ENCODE measurements at regions not wholly inside any gene's neighbourhood (a gene's known extent, or its start where the extent isn't known, plus 50 kb on each side); places are given as distances from the start of the nearest gene placed in this dataset.

- CTCF ChIA-PET, result interaction anchor here (0.9 kb wide), 1 partner anchor 174 kb away, joined by 3 read pairs; no protein-coding TSS in a partner anchor
- 23% methylated on average over 1 of the region's 1 CpG for WGBS (ENCODE audit: missing lambda C conversion rate)
- Histone ChIP-seq H3K27ac (no peak overlapping the region), H3K4me1 (no peaks in the 10 kb centered on the region), H3K9me3 (no peaks in the 10 kb centered on the region; the same call in 2 of the 3 replicates), H3K4me3 (no peak overlapping the region), H3K4me2 (no peak overlapping the region)
- TF ChIP-seq ZNF302 (CRISPR knock-in tag; IDR thresholded peaks at IDR 0.05), result no peak
- no peak for TF ChIP-seq FOXS1 (CRISPR knock-in tag; IDR thresholded peaks at IDR 0.05)
- TF ChIP-seq ZFP36 (IDR thresholded peaks at IDR 0.05; ENCODE audit: borderline replicate concordance, partially characterized antibody), result no peak
- no peak for TF ChIP-seq BHLHE40 (IDR thresholded peaks at IDR 0.05; ENCODE audit: low read depth, low read length)
- TF ChIP-seq, protein P1, sequence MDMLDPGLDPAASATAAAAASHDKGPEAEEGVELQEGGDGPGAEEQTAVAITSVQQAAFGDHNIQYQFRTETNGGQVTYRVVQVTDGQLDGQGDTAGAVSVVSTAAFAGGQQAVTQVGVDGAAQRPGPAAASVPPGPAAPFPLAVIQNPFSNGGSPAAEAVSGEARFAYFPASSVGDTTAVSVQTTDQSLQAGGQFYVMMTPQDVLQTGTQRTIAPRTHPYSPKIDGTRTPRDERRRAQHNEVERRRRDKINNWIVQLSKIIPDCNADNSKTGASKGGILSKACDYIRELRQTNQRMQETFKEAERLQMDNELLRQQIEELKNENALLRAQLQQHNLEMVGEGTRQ (IDR thresholded peaks at IDR 0.05), result no peak
- TF ChIP-seq CHD2 (IDR thresholded peaks at IDR 0.05; ENCODE audit: low read length, partially characterized antibody), result no peak
- TF ChIP-seq CBX8 (IDR thresholded peaks at IDR 0.05), result no peak
- TF ChIP-seq KDM1A (IDR thresholded peaks at IDR 0.05; ENCODE audit: low read depth), result no peak
- TF ChIP-seq POLR2AphosphoS2 (conservative IDR thresholded peaks at IDR 0.05; ENCODE audit: low read length), result no peak
- no peak for TF ChIP-seq CEBPB (IDR thresholded peaks at IDR 0.05)
- no peak for TF ChIP-seq MAFK (IDR thresholded peaks at IDR 0.05; ENCODE audit: partially characterized antibody)
- ATAC-seq, result no peak
- DNase-seq (ENCODE audit: low read depth in 1 of 2, low spot score in 1 of 2), result no peak
- POLR2A ChIA-PET, result no interaction called here
- FAIRE-seq, result no peak
These were observed 1594.0 kb upstream of the GOT2 start for GRCh38 chr16:60328152-60328551.

DNA sequence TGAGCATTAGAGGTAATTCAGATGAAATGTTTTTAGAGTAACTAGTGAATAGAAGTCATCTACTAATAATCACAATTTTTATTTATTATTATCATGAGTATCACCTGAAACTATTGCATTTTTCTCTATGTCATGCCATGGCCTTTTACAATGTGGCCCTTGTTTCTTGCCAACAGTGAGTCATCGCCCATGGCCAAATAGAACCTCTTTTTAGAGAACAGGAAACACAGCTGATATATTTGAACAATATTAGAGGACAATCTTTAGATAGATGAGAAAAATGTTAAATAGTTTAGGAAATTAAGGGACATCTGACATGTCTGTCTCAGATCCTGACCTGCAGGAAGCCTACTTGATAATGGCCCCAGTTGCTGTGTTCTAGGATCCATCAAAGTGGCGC, 1584.4 kb upstream of the GOT2 start:
- Histone ChIP-seq H3K9me3 (no peaks in the 10 kb centered on the region; the same call in 2 of the 3 replicates), H3K4me2 (no peak overlapping the region), H3K4me3 (no peak overlapping the region), H3K4me1 (no peaks in the 10 kb centered on the region), H3K27ac (no peak overlapping the region)
- POLR2A ChIA-PET, result no interaction called here
- CTCF ChIA-PET, result no interaction called here
- ATAC-seq (no peak), FAIRE-seq (no peak), DNase-seq (ENCODE audit: low read depth in 1 of 2, low spot score in 1 of 2) (no peak)
- WGBS (ENCODE audit: missing lambda C conversion rate), result 51% methylated on average over 2 of the region's 2 CpGs
- no peak for TF ChIP-seq ELK1 (IDR thresholded peaks at IDR 0.05; ENCODE audit: low read depth, low read length)
- TF ChIP-seq NFE2L2 (conservative IDR thresholded peaks at IDR 0.05; ENCODE audit: low read length), result no peak
- no peak for TF ChIP-seq SREBF2 (IDR thresholded peaks at IDR 0.05)

GRCh38 chr16:60310846-60311445, 1576.8 kb upstream of the GOT2 start:
- ChIA-PET CTCF (no interaction called here), POLR2A (no interaction called here)
- WGBS (ENCODE audit: missing lambda C conversion rate), result 47% methylated on average over 1 of the region's 1 CpG
- DNase-seq (ENCODE audit: low read depth in 1 of 2, low spot score in 1 of 2) (no peak), FAIRE-seq (peak; percentile 46), ATAC-seq (no peak)
- no peak overlapping the region for H3K27ac ChIP-seq
- H3K4me3 ChIP-seq, result no peak overlapping the region
- TF ChIP-seq, protein P2, sequence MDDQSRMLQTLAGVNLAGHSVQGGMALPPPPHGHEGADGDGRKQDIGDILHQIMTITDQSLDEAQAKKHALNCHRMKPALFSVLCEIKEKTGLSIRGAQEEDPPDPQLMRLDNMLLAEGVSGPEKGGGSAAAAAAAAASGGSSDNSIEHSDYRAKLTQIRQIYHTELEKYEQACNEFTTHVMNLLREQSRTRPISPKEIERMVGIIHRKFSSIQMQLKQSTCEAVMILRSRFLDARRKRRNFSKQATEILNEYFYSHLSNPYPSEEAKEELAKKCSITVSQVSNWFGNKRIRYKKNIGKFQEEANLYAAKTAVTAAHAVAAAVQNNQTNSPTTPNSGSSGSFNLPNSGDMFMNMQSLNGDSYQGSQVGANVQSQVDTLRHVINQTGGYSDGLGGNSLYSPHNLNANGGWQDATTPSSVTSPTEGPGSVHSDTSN (IDR thresholded peaks at IDR 0.05), result no peak
- TF ChIP-seq ZC3H11A (IDR thresholded peaks at IDR 0.05) (no peak), MAX (IDR thresholded peaks at IDR 0.05) (no peak), RCOR1 (IDR thresholded peaks at IDR 0.05; ENCODE audit: low read depth, low read length) (no peak), JUNB (IDR thresholded peaks at IDR 0.05) (no peak), SREBF2 (IDR thresholded peaks at IDR 0.05) (no peak), ZNF302 (CRISPR knock-in tag; IDR thresholded peaks at IDR 0.05) (no peak), ATOH8 (CRISPR knock-in tag; IDR thresholded peaks at IDR 0.05; ENCODE audit: low read depth) (no peak), SMC3 (IDR thresholded peaks at IDR 0.05) (no peak), EHF (CRISPR knock-in tag; IDR thresholded peaks at IDR 0.05) (no peak), ZSCAN20 (CRISPR knock-in tag; IDR thresholded peaks at IDR 0.05) (no peak), EP300 (IDR thresholded peaks at IDR 0.05) (no peak), ELK1 (IDR thresholded peaks at IDR 0.05; ENCODE audit: low read depth, low read length) (no peak), POLR2AphosphoS2 (conservative IDR thresholded peaks at IDR 0.05; ENCODE audit: low read length) (no peak), FOSL2 (IDR thresholded peaks at IDR 0.05) (no peak), FOSL2 (CRISPR knock-in tag; IDR thresholded peaks at IDR 0.05) (no peak)
- TF ChIP-seq, protein P3, sequence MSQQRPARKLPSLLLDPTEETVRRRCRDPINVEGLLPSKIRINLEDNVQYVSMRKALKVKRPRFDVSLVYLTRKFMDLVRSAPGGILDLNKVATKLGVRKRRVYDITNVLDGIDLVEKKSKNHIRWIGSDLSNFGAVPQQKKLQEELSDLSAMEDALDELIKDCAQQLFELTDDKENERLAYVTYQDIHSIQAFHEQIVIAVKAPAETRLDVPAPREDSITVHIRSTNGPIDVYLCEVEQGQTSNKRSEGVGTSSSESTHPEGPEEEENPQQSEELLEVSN (IDR thresholded peaks at IDR 0.05; ENCODE audit: borderline replicate concordance, low read depth), result no peak
- TF ChIP-seq, protein P4, sequence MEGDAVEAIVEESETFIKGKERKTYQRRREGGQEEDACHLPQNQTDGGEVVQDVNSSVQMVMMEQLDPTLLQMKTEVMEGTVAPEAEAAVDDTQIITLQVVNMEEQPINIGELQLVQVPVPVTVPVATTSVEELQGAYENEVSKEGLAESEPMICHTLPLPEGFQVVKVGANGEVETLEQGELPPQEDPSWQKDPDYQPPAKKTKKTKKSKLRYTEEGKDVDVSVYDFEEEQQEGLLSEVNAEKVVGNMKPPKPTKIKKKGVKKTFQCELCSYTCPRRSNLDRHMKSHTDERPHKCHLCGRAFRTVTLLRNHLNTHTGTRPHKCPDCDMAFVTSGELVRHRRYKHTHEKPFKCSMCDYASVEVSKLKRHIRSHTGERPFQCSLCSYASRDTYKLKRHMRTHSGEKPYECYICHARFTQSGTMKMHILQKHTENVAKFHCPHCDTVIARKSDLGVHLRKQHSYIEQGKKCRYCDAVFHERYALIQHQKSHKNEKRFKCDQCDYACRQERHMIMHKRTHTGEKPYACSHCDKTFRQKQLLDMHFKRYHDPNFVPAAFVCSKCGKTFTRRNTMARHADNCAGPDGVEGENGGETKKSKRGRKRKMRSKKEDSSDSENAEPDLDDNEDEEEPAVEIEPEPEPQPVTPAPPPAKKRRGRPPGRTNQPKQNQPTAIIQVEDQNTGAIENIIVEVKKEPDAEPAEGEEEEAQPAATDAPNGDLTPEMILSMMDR (IDR thresholded peaks at IDR 0.05), result no peak
- H3K9me3 ChIP-seq, result no peaks in the 10 kb centered on the region; the same call in 2 of the 3 replicates
- H3K4me2 ChIP-seq, result no peak overlapping the region
- no peaks in the 10 kb centered on the region for H3K4me1 ChIP-seq
